T47D (cell line): ENCODE measurements at regions not wholly inside any gene's neighbourhood (a gene's known extent, or its start where the extent isn't known, plus 50 kb on each side); places are given as distances from the start of the nearest gene placed in this dataset.

Experiments
- DNase-seq, 2 experiments: peaks; one replicate each; pipeline versions ENCODE4 v3.0.0 to v3.0.0-alpha.2; 2011 to 2012; ENCODE audit warnings: low read depth in 1 of 2, low spot score in 1 of 2
- JUND ChIP-seq: IDR thresholded peaks from 2 replicates; pipeline ENCODE4 v1.6.1; 2012; ENCODE audit warnings: low read depth
- in situ Hi-C: cut with HindIII; loops from 2 replicates; pipeline ENCODE4 v1.10.0; 2016; ENCODE audit warnings: low sequenced_read_pairs, low pct_unique_long_range_greater_than_20kb

- DNase-seq, result peak in 1 of 2 experiments; percentile 51
- in situ Hi-C loops, result no loop called here
- TF ChIP-seq JUND, result no peak
Measured at GRCh38 chr15:61459785-61460707, 230.9 kb upstream of the RORA start.

GRCh38 chr15:61457050-61457733 is 228.1 kb upstream of the RORA start:
- TF ChIP-seq JUND, result no peak
- in situ Hi-C loops, result no loop called here
- no peak for DNase-seq

- in situ Hi-C loops, result no loop called here
- no peak for TF ChIP-seq JUND
- no peak for DNase-seq
Measured at GRCh38 chr15:61449186-61449702, 220.1 kb upstream of the RORA start.

GRCh38 chr15:61447981-61448380 is 218.9 kb upstream of the RORA start:
- in situ Hi-C loops, result no loop called here
- no peak for TF ChIP-seq JUND

GRCh38 chr15:61444585-61444984 is 215.5 kb upstream of the RORA start:
- no peak for TF ChIP-seq JUND
- in situ Hi-C loops, result no loop called here
- no peak for DNase-seq

More at GRCh38 chr15:61447981-61448380, 218.9 kb upstream of the RORA start:
- DNase-seq, result no peak

- in situ Hi-C loops, result no loop called here
- no peak for TF ChIP-seq JUND
- no peak for DNase-seq
Measured at GRCh38 chr15:61442821-61443220, 213.7 kb upstream of the RORA start.

- in situ Hi-C loops, result no loop called here
- DNase-seq, result no peak
- no peak for TF ChIP-seq JUND
Measured at GRCh38 chr15:61441891-61442290, 212.8 kb upstream of the RORA start.

GRCh38 chr15:61426466-61426865 is 197.4 kb upstream of the RORA start:
- in situ Hi-C loops, result no loop called here
- DNase-seq, result no peak
- TF ChIP-seq JUND, result no peak

GRCh38 chr15:61425934-61426333 is 196.8 kb upstream of the RORA start:
- in situ Hi-C loops, result no loop called here
- DNase-seq, result no peak
- TF ChIP-seq JUND, result no peak

- in situ Hi-C loops, result no loop called here
- no peak for TF ChIP-seq JUND
- no peak for DNase-seq
Measured at GRCh38 chr15:61422773-61423172, 193.7 kb upstream of the RORA start.

GRCh38 chr15:61421938-61422337 is 192.8 kb upstream of the RORA start:
- TF ChIP-seq JUND, result no peak
- peak in 1 of 2 experiments; percentile 47 for DNase-seq
- in situ Hi-C loops, result no loop called here

GRCh38 chr15:61421470-61421869 is 192.4 kb upstream of the RORA start:
- DNase-seq, result no peak
- no peak for TF ChIP-seq JUND
- in situ Hi-C loops, result no loop called here

GRCh38 chr15:61420546-61420945 is 191.4 kb upstream of the RORA start:
- in situ Hi-C loops, result no loop called here
- no peak for TF ChIP-seq JUND
- DNase-seq, result no peak
